Suppressor macrophage treated with lipopolysaccharide for 1 hour (primary cell): ENCODE measurements at regions not wholly inside any gene's neighbourhood (a gene's known extent, or its start where the extent isn't known, plus 50 kb on each side); places are given as distances from the start of the nearest gene placed in this dataset.
A peak's percentile ranks its signal among the peaks of the same experiment; 100 is the strongest.

Source experiments
- DNase-seq, 3 donors: peaks; one replicate each; pipeline ENCODE4 v3.0.0-alpha.2; 2020 to 2022

GRCh38 chr10:110436554-110437350 is 61.0 kb upstream of the DUSP5 start:
- no peak for DNase-seq

DNA sequence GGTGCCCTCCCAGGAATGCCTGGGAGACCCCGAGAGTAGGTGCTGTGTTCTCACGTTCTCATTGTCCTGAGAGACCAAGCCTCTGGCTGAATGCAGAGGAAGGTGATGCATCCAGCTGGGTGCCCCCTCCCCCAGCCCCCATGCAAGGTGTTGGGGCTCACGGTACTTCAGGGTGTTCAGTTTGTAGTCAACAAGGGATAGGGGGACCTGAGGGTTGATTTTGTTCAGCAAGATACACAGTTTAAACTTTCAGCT is 60.4 kb upstream of the DUSP5 start:
- DNase-seq: no peak

- DNase-seq: no peak
These were observed 59.9 kb upstream of the DUSP5 start for GRCh38 chr10:110437761-110438341.

- no peak for DNase-seq
These were observed 55.0 kb upstream of the DUSP5 start for GRCh38 chr10:110442746-110443145.

- no peak for DNase-seq
These were observed 54.3 kb upstream of the DUSP5 start for GRCh38 chr10:110443239-110444003.

- DNase-seq: no peak
These were observed 53.7 kb upstream of the DUSP5 start for GRCh38 chr10:110444004-110444337.

DNA sequence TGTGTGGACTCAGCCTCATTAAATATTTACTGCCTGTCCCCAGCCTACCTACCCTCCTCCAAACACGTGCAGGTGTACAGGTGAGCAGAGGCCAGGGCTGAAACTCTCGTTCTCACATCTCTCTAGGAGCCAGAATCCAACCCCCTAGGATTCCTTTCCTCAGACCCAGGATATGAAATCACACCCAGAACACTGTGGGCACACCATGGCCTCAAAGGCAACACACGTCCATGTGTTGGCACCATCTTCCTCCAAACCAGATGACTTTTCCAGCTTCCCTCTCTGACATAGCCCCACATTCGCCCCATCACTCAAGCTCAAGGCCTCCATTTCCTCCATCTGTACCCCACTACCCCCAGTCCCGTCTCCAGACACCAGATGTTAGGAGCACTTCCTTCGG is 51.8 kb upstream of the DUSP5 start:
- no peak for DNase-seq

- DNase-seq: no peak
These were observed 51.4 kb upstream of the DUSP5 start for GRCh38 chr10:110446277-110446676.

GRCh38 chr10:110446954-110447608 is 50.6 kb upstream of the DUSP5 start:
- DNase-seq: peak; percentile 58 to 73 (median 68)

DNA sequence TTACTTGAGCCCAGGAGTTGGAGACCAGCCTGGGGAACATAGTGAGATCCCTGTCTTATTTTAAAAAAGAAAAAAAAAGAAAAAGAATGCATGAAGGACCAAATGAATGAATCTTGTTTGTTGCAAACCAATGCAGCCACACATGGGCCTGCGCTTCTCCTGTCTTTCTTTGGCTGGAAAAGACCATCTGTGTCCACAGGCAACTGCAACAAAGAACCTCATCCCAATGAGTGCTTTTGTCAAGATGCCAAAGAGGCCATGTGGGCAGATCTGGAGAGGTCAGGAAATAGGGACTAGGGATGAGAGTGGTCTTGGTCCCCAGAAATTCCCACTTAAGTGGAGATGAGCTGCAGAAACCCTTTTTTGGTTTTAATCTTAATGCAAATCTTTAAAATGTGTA is 49.8 kb upstream of the DUSP5 start:
- DNase-seq: no peak
